Osteoblast (primary cell): ENCODE measurements at regions not wholly inside any gene's neighbourhood (a gene's known extent, or its start where the extent isn't known, plus 50 kb on each side); places are given as distances from the start of the nearest gene placed in this dataset.

Experiments used
- DNase-seq: peaks from one replicate; pipeline ENCODE4 v3.0.0; 2011; ENCODE audit warnings: low spot score, mixed read lengths; ENCODE audit not compliant: insufficient read length; ENCODE audit errors: missing footprints
- H2AFZ ChIP-seq: 2 replicates; pipeline ENCODE4 v1.6.0; 2011; ENCODE audit warnings: mild to moderate bottlenecking, low read length
- H3K27ac ChIP-seq: 2 replicates; pipeline ENCODE4 v1.5.1; 2011; ENCODE audit warnings: mild to moderate bottlenecking, low read depth, low read length, moderate library complexity
- H3K27me3 ChIP-seq: 2 replicates; pipeline ENCODE4 v1.6.0; 2012; ENCODE audit warnings: mild to moderate bottlenecking, control low read depth, inconsistent platforms, low read length, moderate library complexity; ENCODE audit not compliant: insufficient read depth
- H3K36me3 ChIP-seq: 2 replicates; pipeline ENCODE4 v1.5.1; 2011; ENCODE audit warnings: mild to moderate bottlenecking, low read length, control low read depth, moderate library complexity; ENCODE audit not compliant: insufficient read depth
- H3K4me1 ChIP-seq: 2 replicates; pipeline ENCODE4 v1.5.1; 2011; ENCODE audit warnings: mild to moderate bottlenecking, low read length, control low read depth, moderate library complexity; ENCODE audit not compliant: insufficient read depth
- H3K4me2 ChIP-seq: 2 replicates; pipeline ENCODE4 v1.6.0; 2011; ENCODE audit warnings: mild to moderate bottlenecking, low read length; ENCODE audit not compliant: insufficient read depth
- H3K4me3 ChIP-seq: fragments of 200-600 bp; sonication (generic); 3 replicates; pipeline ENCODE4 v1.5.1; 2012; ENCODE audit warnings: mild to moderate bottlenecking, low read length, inconsistent platforms; ENCODE audit not compliant: insufficient read depth
- H3K79me2 ChIP-seq: 2 replicates; pipeline ENCODE4 v1.6.0; 2012; ENCODE audit warnings: mild to moderate bottlenecking, low read length, control low read depth, inconsistent platforms; ENCODE audit not compliant: insufficient read depth
- H3K9me3 ChIP-seq: 2 replicates; pipeline ENCODE4 v1.5.1; 2011; ENCODE audit warnings: low read depth, low read length, control low read depth
- H4K20me1 ChIP-seq: 2 replicates; pipeline ENCODE4 v1.6.0; 2012; ENCODE audit warnings: mild to moderate bottlenecking, low read length, control low read depth; ENCODE audit not compliant: insufficient read depth
- TF ChIP-seq, protein P1 (sequence below): IDR thresholded peaks from 2 replicates; pipeline ENCODE4 v1.5.1; 2011; ENCODE audit warnings: mild to moderate bottlenecking, low read depth, low read length, moderate library complexity; ENCODE audit errors: extremely low read depth

DNA sequence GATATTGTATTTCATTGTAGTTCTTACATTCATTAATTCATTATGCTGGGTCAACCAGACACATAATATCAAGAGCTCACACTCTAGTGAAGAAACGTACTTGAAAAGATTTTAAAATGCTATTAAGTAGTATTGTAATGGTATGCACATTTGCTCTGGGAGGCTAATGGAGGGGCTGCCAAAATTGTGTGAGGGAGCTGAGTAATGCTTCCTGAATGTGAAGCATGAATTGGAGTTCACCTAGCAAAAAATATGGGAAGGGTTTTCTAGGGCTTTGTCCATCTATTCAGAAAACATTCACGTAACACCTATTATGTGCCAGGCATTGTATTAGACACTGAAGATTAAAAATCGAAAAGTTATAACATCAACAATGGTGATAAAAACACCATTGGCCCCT is 403.8 kb upstream of the PDE3A start:
- H3K4me2 ChIP-seq = no peak overlapping the region

DNA sequence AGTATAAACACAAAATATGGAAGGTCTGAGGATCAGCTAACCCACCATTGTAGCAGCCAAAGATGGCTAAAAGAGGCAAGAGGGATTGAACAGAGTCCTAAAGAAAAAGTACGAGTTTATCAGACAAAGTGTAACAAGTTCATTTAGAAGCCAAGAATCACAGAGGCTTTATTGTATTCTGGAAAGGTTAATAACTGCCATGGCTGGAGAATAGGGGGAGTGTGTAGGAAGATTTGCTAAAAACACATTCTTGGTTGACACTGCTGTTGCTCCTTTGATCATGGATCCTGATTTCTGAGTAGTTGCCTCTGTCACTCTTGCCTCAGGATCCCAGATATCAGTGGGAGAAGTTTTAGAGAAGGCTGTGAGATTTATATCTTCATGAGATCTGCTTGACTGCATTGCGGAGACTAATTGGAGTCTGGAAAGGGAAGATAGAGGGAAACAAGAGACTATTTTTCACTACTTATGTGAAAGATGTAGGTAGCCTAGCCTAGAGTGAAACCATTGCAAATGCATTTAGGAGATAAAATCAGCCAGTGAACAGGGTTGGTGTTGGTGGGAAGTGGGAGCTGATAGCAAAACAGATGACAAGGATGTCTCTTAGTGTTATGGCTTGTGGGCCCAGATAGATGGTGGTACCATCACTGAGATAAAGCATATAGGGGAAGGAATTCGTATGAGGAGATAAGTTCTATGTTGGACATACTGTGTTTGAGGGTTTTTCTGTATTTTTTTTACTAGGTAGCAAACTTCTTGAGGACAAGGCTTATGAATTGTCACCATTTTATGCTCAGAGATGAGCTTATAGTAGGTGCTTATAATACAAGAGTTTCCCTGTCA is 402.9 kb upstream of the PDE3A start:
- Histone ChIP-seq H3K9me3 (no peaks in the 10 kb centered on the region), H3K4me3 (no peak overlapping the region), H3K4me2 (no peak overlapping the region), H3K79me2 (no peaks in the 10 kb centered on the region), H2AFZ (peak overlapping the region; percentile 39), H3K27me3 (no peaks in the 10 kb centered on the region), H3K27ac (no peak overlapping the region), H3K4me1 (peaks cover 17% of the 10 kb centered on the region), H4K20me1 (no peaks in the 10 kb centered on the region), H3K36me3 (no peaks in the 10 kb centered on the region)
- no peak for DNase-seq
- TF ChIP-seq, protein P1, sequence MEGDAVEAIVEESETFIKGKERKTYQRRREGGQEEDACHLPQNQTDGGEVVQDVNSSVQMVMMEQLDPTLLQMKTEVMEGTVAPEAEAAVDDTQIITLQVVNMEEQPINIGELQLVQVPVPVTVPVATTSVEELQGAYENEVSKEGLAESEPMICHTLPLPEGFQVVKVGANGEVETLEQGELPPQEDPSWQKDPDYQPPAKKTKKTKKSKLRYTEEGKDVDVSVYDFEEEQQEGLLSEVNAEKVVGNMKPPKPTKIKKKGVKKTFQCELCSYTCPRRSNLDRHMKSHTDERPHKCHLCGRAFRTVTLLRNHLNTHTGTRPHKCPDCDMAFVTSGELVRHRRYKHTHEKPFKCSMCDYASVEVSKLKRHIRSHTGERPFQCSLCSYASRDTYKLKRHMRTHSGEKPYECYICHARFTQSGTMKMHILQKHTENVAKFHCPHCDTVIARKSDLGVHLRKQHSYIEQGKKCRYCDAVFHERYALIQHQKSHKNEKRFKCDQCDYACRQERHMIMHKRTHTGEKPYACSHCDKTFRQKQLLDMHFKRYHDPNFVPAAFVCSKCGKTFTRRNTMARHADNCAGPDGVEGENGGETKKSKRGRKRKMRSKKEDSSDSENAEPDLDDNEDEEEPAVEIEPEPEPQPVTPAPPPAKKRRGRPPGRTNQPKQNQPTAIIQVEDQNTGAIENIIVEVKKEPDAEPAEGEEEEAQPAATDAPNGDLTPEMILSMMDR = no peak

More for the DNA sequence above, 403.8 kb upstream of the PDE3A start:
- Histone ChIP-seq H3K79me2 (no peaks in the 10 kb centered on the region), H3K27me3 (no peaks in the 10 kb centered on the region), H3K4me3 (no peak overlapping the region), H3K4me1 (peaks cover 9% of the 10 kb centered on the region), H3K9me3 (no peaks in the 10 kb centered on the region), H3K36me3 (no peaks in the 10 kb centered on the region), H2AFZ (no peak overlapping the region), H4K20me1 (no peaks in the 10 kb centered on the region), H3K27ac (no peak overlapping the region)
- DNase-seq = no peak
- TF ChIP-seq, protein P1 = no peak

DNA sequence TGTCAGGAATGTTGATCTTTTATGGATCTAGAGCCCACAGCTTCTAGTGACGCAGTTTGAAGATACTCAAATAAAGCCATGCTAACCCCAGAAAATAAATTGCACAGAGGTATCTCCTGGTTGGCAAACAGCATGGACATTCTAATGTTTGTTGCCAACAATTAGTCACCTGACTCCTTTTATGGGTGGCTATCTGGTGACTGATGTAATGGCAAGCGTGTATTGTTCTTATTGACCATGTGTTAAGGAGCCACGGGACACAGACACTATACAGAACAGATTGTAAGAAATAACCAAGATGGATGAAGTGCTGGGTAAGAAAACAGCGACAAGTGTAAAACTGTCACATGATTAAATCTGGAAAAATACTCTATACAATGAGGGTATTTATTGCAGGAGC is 401.3 kb upstream of the PDE3A start:
- H3K36me3 ChIP-seq = no peaks in the 10 kb centered on the region
- peak overlapping the region; percentile 41 for H3K27ac ChIP-seq
- H4K20me1 ChIP-seq = no peaks in the 10 kb centered on the region
- no peaks in the 10 kb centered on the region for H3K27me3 ChIP-seq
- TF ChIP-seq, protein P1 = no peak
- no peak overlapping the region for H3K4me3 ChIP-seq
- DNase-seq = no peak
- H2AFZ ChIP-seq = no peak overlapping the region
- H3K4me2 ChIP-seq = peak overlapping the region; percentile 38
- peaks cover 29% of the 10 kb centered on the region for H3K4me1 ChIP-seq
- H3K79me2 ChIP-seq = no peaks in the 10 kb centered on the region
- H3K9me3 ChIP-seq = no peaks in the 10 kb centered on the region

DNA sequence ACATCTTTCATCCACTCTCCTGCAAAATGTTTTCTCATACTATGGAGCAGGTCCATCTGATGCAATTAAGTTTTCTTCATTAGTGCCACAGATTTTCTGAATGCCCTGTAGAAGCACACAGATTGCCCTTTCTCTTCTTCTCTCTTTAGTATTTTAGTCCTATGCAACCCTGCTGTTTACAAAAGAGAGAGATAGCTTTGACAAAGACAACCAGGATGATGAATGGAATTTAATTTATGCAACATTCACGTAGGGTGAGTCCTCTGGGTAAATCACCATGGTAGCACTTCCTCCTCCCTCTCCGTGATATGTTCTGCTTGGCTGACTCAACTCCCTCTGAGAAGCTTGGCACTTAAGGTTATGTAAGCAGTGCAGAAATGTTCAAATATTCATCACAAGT is 400.9 kb upstream of the PDE3A start:
- Histone ChIP-seq H3K27ac (peak overlapping the region; percentile 41), H3K4me3 (no peak overlapping the region), H3K27me3 (no peaks in the 10 kb centered on the region), H3K4me1 (peaks cover 29% of the 10 kb centered on the region), H4K20me1 (no peaks in the 10 kb centered on the region), H2AFZ (no peak overlapping the region), H3K9me3 (no peaks in the 10 kb centered on the region), H3K79me2 (no peaks in the 10 kb centered on the region), H3K4me2 (peak overlapping the region; percentile 38), H3K36me3 (no peaks in the 10 kb centered on the region)
- no peak for DNase-seq
- TF ChIP-seq, protein P1 = no peak
